NB4 (cell line): ENCODE measurements at regions not wholly inside any gene's neighbourhood (a gene's known extent, or its start where the extent isn't known, plus 50 kb on each side); places are given as distances from the start of the nearest gene placed in this dataset.

Experiments
- CTCF ChIP-seq: IDR thresholded peaks from one replicate; pipeline ENCODE4 v1.5.1; 2012; ENCODE audit warnings: low read depth, low read length
- POLR2A ChIP-seq: IDR thresholded peaks from 2 replicates; pipeline ENCODE4 v1.6.1; 2011; ENCODE audit warnings: mild to moderate bottlenecking; ENCODE audit not compliant: insufficient read length; ENCODE audit errors: extremely low read depth

DNA sequence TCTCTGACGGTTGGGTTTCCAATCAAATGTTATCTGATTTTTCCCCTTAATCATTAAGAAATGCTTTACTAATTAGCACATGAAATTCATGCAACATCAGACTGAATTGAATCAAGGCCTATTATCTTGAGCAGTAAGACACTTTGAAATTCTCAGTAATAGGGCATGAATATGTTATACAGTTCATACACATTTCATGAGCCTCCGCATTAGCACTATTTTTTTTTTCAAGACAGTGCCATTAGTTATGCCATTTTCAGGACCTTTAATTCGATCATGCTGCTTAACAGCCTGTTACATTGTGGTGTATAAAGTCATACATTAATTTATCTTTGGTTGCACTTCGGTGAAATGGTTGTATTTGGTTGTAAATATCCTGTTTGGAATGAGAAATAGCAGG lies 862.6 kb upstream of the GOT2 start:
- TF ChIP-seq CTCF, result no peak
- TF ChIP-seq POLR2A, result no peak
